ENCODE measurements at regions not wholly inside any gene's neighbourhood (a gene's known extent, or its start where the extent isn't known, plus 50 kb on each side); places are given as distances from the start of the nearest gene placed in this dataset.
"Not testable (repeated sequence)": the region's sequence is repeated elsewhere in the genome, so short reads cannot be mapped to it uniquely, and the experiment has no call there.

GRCh38 chr12:14032191-14032590 lies 50.8 kb upstream of the GRIN2B start:
- H3K4me1 Mint-ChIP-seq; H3K27ac Mint-ChIP-seq; H3K4me3 Mint-ChIP-seq; DNase-seq; H3K36me3 Mint-ChIP-seq; ATAC-seq (ENCODE audit: low read depth in 2 of 2); H3K9me3 Mint-ChIP-seq: not testable (repeated sequence)
- peaks cover 14 to 27% (median 19%) of the 10 kb centered on the region in 3 donors for H3K27me3 Mint-ChIP-seq

GRCh38 chr12:14043776-14044175 lies 62.4 kb upstream of the GRIN2B start:
- ATAC-seq (ENCODE audit: low read depth in 2 of 2), result no peak
- Mint-ChIP-seq H3K27ac (no peak overlapping the region), H3K4me3 (no peak overlapping the region), H3K9me3 (peaks cover under 1 to 15% (median 10%) of the 10 kb centered on the region in 7 donors), H3K27me3 (peaks cover 20 to 44% (median 36%) of the 10 kb centered on the region in 3 donors), H3K4me1 (peaks cover 0 to 3% (median 0%) of the 10 kb centered on the region in 3 donors), H3K36me3 (peaks cover 2 to 4% of the 10 kb centered on the region in 2 donors)
- no peak for DNase-seq

DNA sequence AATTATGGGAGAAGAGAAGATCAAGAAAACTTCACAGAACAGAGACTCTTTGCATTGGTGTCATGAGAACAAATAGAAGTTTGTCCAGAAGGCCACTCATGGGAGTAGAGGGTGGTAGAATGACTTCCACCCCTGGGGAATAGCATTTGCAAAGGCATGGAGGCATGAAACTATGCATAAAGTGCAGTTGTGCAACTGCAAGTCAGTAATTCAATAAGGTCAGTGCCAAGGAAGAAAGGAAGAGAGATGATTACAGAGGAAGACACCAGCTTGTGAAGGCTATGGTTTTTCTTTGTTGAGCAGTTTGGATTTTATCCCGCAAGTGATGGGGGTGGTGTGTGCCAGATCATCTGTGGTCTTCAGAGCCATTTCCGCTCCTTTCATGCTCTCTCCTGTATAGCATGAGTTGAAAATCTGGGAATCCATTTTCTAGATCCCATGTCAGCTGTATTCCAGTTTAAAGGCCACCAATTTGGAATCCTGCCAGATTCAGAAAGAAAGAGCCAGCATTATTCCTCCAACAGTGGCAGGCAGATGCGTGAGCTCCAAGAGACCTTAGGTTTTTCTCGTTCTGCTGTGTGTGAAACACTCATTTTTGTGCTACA lies 67.6 kb upstream of the GRIN2B start:
- ATAC-seq (ENCODE audit: low read depth in 2 of 2) (no peak), DNase-seq (no peak)
- Mint-ChIP-seq H3K4me3 (no peak overlapping the region), H3K9me3 (no peaks in the 10 kb centered on the region), H3K4me1 (peaks cover 0 to 3% (median 0%) of the 10 kb centered on the region in 3 donors), H3K36me3 (no peaks in the 10 kb centered on the region), H3K27ac (no peak overlapping the region), H3K27me3 (peaks cover 25 to 40% (median 26%) of the 10 kb centered on the region in 3 donors)

- H3K9me3 Mint-ChIP-seq, result peaks cover 0 to 2% (median 0%) of the 10 kb centered on the region in 7 donors
- ATAC-seq (ENCODE audit: low read depth in 2 of 2), result no peak
- no peak overlapping the region for H3K27ac Mint-ChIP-seq
- no peaks in the 10 kb centered on the region for H3K4me1 Mint-ChIP-seq
- no peaks in the 10 kb centered on the region for H3K36me3 Mint-ChIP-seq
- peaks cover 27 to 35% (median 31%) of the 10 kb centered on the region in 3 donors for H3K27me3 Mint-ChIP-seq
- no peak overlapping the region for H3K4me3 Mint-ChIP-seq
- DNase-seq, result no peak
Measured at GRCh38 chr12:14057895-14058294, 76.5 kb upstream of the GRIN2B start.

GRCh38 chr12:14058717-14059116 lies 77.3 kb upstream of the GRIN2B start:
- peaks cover 27 to 41% (median 27%) of the 10 kb centered on the region in 3 donors for H3K27me3 Mint-ChIP-seq
- H3K4me3 Mint-ChIP-seq, result no peak overlapping the region
- no peak overlapping the region for H3K27ac Mint-ChIP-seq
- DNase-seq (no peak), ATAC-seq (ENCODE audit: low read depth in 2 of 2) (no peak)
- H3K9me3 Mint-ChIP-seq, result peaks cover 0 to 2% (median 0%) of the 10 kb centered on the region in 7 donors
- no peaks in the 10 kb centered on the region for H3K4me1 Mint-ChIP-seq
- no peaks in the 10 kb centered on the region for H3K36me3 Mint-ChIP-seq

DNA sequence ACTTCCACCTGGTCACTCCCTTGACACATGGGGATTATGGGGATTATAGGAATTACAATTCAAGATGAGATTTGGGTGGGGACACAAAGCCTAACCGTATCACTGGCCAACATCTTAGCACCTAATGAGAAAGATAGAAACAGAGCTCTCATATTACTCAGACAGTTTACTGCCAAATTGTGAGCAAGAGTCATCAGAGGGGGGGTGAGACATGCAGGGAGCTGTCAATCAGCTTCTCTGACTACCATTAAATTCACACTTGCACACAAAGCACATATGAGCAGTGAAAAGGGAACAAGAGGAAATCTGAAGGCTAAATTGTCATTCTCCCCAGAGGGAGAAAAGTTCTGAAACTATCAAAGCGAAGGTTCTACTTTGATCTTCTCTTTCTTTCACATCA lies 78.1 kb upstream of the GRIN2B start:
- Mint-ChIP-seq H3K4me1 (no peaks in the 10 kb centered on the region), H3K27ac (no peak overlapping the region), H3K4me3 (no peak overlapping the region), H3K9me3 (peaks cover 0 to 4% (median 0%) of the 10 kb centered on the region in 7 donors), H3K27me3 (peaks cover 25 to 36% (median 32%) of the 10 kb centered on the region in 3 donors), H3K36me3 (no peaks in the 10 kb centered on the region)
- no peak for DNase-seq
- ATAC-seq (ENCODE audit: low read depth in 2 of 2), result no peak

GRCh38 chr12:14065616-14066015 lies 84.2 kb upstream of the GRIN2B start:
- DNase-seq, result no peak
- Mint-ChIP-seq H3K4me3 (no peak overlapping the region), H3K27ac (no peak overlapping the region)

DNA sequence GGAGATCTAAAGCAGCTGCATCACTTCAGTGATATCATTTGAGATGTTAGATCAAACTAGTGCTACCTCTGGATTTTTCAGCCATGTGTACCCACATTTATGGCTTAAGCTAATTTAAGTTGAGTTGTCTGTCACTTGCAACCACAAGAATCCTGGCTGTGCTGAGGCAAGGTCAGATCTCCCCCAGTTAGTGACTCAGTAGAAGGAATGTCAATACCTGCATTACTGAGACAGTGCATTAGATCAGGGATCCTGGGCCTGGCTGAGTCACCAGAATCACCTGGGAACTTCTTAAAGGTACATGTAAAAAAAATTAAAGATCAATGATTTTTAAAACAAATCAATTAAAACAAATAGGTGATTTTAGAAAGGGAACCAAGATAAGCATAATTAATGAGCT lies 84.6 kb upstream of the GRIN2B start:
- H3K36me3 Mint-ChIP-seq, result no peaks in the 10 kb centered on the region
- no peaks in the 10 kb centered on the region for H3K4me1 Mint-ChIP-seq
- peaks cover 17 to 28% (median 18%) of the 10 kb centered on the region in 3 donors for H3K27me3 Mint-ChIP-seq
- no peak for DNase-seq
- ATAC-seq (ENCODE audit: low read depth in 2 of 2), result no peak
- H3K9me3 Mint-ChIP-seq, result peaks cover 0 to 4% (median 0%) of the 10 kb centered on the region in 7 donors
- H3K27ac Mint-ChIP-seq, result no peak overlapping the region
- no peak overlapping the region for H3K4me3 Mint-ChIP-seq

More at GRCh38 chr12:14065616-14066015, 84.2 kb upstream of the GRIN2B start:
- Mint-ChIP-seq H3K36me3 (no peaks in the 10 kb centered on the region), H3K4me1 (no peaks in the 10 kb centered on the region), H3K9me3 (peaks cover 0 to 4% (median 0%) of the 10 kb centered on the region in 7 donors), H3K27me3 (peaks cover 17 to 25% (median 18%) of the 10 kb centered on the region in 3 donors)
- ATAC-seq (ENCODE audit: low read depth in 2 of 2), result no peak

GRCh38 chr12:14068961-14069360 lies 87.6 kb upstream of the GRIN2B start:
- H3K27ac Mint-ChIP-seq, result no peak overlapping the region
- H3K36me3 Mint-ChIP-seq, result no peaks in the 10 kb centered on the region
- H3K9me3 Mint-ChIP-seq, result peaks cover 0 to 3% (median 0%) of the 10 kb centered on the region in 7 donors
- ATAC-seq (ENCODE audit: low read depth in 2 of 2), result no peak
- no peaks in the 10 kb centered on the region for H3K4me1 Mint-ChIP-seq
- H3K27me3 Mint-ChIP-seq, result peaks cover 24 to 31% (median 25%) of the 10 kb centered on the region in 3 donors
- no peak for DNase-seq
- H3K4me3 Mint-ChIP-seq, result no peak overlapping the region

DNA sequence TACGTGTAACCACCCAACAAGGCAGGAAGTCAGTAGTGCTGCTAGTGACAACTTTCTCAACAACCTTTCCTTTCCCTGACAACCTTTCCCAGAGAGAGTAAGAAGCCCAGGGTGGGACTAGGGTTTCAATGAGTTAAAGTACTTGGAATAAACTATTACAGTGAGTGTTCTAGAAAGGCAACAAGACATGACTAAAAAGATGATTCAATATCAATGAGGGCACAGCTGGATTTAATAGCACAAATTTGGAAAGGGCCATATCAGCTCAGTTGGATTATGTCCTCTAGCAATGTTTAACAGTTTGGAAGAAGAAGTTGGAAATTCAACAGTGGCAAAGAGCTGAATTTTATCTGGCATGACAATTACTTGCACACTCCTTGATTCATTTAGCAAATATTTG lies 90.4 kb upstream of the GRIN2B start:
- no peak overlapping the region for H3K4me3 Mint-ChIP-seq
- peaks cover 20 to 31% (median 23%) of the 10 kb centered on the region in 3 donors for H3K27me3 Mint-ChIP-seq
- ATAC-seq (ENCODE audit: low read depth in 2 of 2) (no peak), DNase-seq (no peak)
- H3K36me3 Mint-ChIP-seq, result peaks cover 0 to 3% of the 10 kb centered on the region in 2 donors
- no peaks in the 10 kb centered on the region for H3K4me1 Mint-ChIP-seq
- H3K27ac Mint-ChIP-seq, result peak overlapping the region in 1 of 6 donors; percentile 17
- H3K9me3 Mint-ChIP-seq, result peaks cover under 1 to 12% (median 2%) of the 10 kb centered on the region in 7 donors

DNA sequence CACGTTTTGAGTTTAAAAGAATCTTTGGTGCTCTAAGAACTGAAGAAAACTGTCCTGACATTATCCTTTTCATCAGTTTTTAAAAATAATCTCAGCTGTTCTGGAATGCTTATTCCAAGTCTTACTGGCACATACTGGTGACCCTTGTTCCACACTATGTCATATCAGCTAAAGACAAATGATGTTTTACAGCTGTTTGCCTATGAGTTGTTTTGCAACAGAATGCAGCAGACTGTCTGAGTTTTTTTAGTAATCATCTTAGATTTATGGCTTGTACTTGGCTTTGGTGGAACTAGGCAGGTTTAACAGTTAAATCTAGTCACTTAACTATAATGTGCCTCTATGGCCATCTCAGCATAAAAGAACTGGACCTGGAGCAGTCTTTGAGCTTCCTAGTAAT lies 91.6 kb upstream of the GRIN2B start:
- H3K4me3 Mint-ChIP-seq, result no peak overlapping the region
- ATAC-seq (ENCODE audit: low read depth in 2 of 2), result no peak
- H3K4me1 Mint-ChIP-seq, result no peaks in the 10 kb centered on the region
- H3K27ac Mint-ChIP-seq, result no peak overlapping the region
- peaks cover 0 to 10% of the 10 kb centered on the region in 2 donors for H3K36me3 Mint-ChIP-seq
- no peak for DNase-seq
- H3K27me3 Mint-ChIP-seq, result peaks cover 19 to 26% (median 25%) of the 10 kb centered on the region in 3 donors
- peaks cover 3 to 24% (median 10%) of the 10 kb centered on the region in 7 donors for H3K9me3 Mint-ChIP-seq

DNA sequence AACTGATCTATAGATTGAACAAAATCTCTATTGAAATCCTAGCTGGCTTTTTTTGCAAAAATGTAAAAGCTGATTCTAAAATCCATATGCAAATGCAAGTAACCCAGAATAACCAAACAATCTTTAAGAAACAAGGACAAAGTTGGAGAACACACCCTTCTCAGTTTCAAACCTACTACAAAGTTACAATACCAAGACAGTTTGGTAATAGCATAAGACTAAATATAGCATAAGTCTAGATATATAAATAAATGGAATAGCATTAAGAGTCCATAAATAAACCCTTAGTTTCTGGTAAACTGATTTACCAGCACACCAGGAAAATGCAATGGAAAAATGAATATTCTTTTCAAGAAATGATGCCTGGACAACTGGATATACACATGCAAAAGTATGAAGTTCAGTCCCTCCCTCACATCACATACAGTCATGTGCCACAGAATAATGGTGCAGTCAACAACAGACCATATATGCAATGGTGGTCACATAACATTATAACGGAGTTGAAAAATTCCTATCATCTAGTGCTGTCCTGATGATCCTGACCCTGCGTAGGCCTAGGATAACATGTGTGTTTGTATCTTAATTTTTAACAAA lies 94.5 kb upstream of the GRIN2B start:
- ATAC-seq (ENCODE audit: low read depth in 2 of 2) (no peak), DNase-seq (no peak)
- Mint-ChIP-seq H3K4me3 (no peak overlapping the region), H3K4me1 (no peaks in the 10 kb centered on the region), H3K36me3 (peaks cover 0 to 10% of the 10 kb centered on the region in 2 donors), H3K27ac (no peak overlapping the region), H3K27me3 (peaks cover 13% of the 10 kb centered on the region in 3 donors), H3K9me3 (peaks cover 3 to 33% (median 15%) of the 10 kb centered on the region in 7 donors)

GRCh38 chr12:14076538-14076937 lies 95.1 kb upstream of the GRIN2B start:
- peaks cover 9 to 13% (median 10%) of the 10 kb centered on the region in 3 donors for H3K27me3 Mint-ChIP-seq

DNA sequence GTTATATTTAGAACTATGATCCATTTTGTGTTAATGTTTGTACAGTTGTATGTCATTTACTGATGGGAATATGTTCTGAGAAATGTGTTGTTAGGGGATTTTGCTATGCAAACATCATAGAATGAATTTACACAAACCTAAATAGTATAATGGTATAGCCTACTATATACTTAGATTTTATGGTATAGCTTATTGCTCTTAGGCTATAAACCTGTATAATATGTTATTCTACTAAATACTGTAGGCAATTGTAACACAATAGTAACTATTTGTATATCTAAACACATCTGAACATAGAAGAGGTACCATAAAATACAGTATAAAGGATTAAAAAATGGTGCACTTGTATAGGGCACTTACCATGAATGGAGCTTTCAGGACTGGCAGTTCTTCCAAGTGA lies 105.4 kb upstream of the GRIN2B start:
- Mint-ChIP-seq H3K27me3 (peaks cover 10 to 27% (median 11%) of the 10 kb centered on the region in 3 donors), H3K27ac (no peak overlapping the region), H3K36me3 (no peaks in the 10 kb centered on the region), H3K9me3 (peaks cover 0 to 17% (median 15%) of the 10 kb centered on the region in 7 donors), H3K4me3 (no peak overlapping the region), H3K4me1 (no peaks in the 10 kb centered on the region)
- DNase-seq, result no peak
- ATAC-seq (ENCODE audit: low read depth in 2 of 2), result no peak

More at GRCh38 chr12:14076538-14076937, 95.1 kb upstream of the GRIN2B start:
- no peak for ATAC-seq (ENCODE audit: low read depth in 2 of 2)
- no peak for DNase-seq
- Mint-ChIP-seq H3K4me1 (no peaks in the 10 kb centered on the region), H3K36me3 (peaks cover 0 to 10% of the 10 kb centered on the region in 2 donors), H3K9me3 (peaks cover 3 to 33% (median 15%) of the 10 kb centered on the region in 7 donors), H3K4me3 (no peak overlapping the region), H3K27ac (no peak overlapping the region)
